ENCODE measurements at regions not wholly inside any gene's neighbourhood (a gene's known extent, or its start where the extent isn't known, plus 50 kb on each side); places are given as distances from the start of the nearest gene placed in this dataset.
"Not testable (repeated sequence)": the region's sequence is repeated elsewhere in the genome, so short reads cannot be mapped to it uniquely, and the experiment has no call there.

- no peak for DNase-seq
Observed at GRCh38 chr22:26770624-26771023, 113.2 kb downstream of the MIAT start.

DNA sequence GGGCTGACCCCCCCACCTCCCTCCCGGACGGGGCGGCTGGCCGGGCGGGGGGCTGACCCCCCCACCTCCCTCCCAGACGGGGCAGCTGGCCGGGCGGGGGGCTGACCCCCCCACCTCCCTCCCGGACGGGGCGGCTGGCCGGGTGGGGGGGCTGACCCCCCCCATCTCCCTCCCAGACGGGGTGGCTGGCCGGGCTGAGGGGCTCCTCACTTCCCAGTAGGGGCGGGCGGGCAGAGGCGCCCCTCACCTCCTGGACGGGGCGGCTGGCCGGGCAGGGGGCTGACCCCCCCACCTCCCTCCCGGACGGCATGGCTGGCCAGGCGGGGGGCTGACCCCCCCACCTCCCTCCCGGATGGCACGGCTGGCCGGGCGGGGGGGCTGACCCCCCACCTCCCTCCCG lies 115.7 kb downstream of the MIAT start:
- not testable (repeated sequence) for DNase-seq

- no peak for DNase-seq
Observed at GRCh38 chr22:26775394-26775793, 118.0 kb downstream of the MIAT start.

GRCh38 chr22:26777156-26777801 lies 119.9 kb downstream of the MIAT start:
- DNase-seq = no peak

- DNase-seq = no peak
Observed at GRCh38 chr22:26778372-26778771, 121.0 kb downstream of the MIAT start.

DNA sequence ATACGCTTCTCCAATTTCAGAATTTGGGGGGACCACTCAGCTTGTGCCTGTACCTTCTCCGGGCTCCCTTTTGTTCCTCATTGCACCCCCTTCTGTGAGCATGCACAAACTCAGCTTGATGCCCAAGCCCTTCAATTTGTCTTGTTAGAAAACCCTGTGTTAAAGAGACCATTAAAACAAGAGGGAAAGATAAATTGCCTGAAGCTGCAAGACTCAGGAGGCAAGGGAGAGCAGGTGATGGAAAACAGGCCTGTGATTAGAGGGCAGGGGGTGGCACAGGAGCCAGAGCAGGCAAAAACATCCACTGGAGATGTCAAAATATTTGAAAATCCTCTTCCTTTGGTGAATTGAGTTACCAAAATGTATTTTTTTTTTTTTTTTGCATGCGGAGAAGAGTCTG lies 121.7 kb downstream of the MIAT start:
- DNase-seq = no peak

- DNase-seq = no peak
Observed at GRCh38 chr22:26779929-26780328, 122.5 kb downstream of the MIAT start.

DNA sequence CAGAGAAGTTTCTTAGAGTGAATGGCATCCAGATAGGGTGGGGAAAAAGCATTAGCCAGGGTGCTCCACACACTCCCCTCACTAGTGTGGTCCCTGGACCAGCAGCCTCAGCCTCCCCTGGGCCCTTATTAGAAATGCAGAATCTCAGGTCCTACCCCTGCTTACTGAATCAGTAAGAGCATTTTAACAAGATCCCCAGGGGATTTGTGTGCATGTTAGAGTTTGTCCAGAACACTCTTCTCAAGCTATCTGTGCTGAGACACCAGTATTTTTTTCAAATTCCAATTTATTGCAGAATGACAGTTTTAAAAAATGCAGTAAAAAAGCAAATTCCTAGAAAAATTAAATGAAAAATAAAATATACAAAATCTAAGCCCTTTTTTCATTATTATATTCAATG lies 123.1 kb downstream of the MIAT start:
- no peak for DNase-seq

GRCh38 chr22:26781062-26781461 lies 123.7 kb downstream of the MIAT start:
- no peak for DNase-seq

GRCh38 chr22:26781596-26781995 lies 124.2 kb downstream of the MIAT start:
- no peak for DNase-seq

DNA sequence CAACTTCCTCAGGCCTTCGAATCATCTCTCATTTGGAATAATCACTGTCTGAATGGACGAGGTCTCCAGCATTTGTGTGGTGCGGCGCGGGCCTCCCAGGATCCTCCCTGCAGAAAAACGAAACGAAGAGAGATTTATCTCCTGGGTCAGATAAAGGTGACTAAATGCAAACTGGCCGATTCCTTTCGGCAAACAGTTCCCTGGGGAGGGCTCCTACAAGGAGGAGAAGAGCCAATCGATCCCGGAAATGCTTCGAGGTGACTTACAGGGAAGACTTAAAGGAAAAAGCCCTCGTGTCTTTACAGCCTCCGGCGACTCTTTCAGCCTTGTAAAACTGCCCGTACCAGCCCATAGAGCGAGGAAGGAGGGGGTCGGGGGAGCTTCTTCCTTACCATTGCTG lies 126.5 kb downstream of the MIAT start:
- DNase-seq = no peak

DNA sequence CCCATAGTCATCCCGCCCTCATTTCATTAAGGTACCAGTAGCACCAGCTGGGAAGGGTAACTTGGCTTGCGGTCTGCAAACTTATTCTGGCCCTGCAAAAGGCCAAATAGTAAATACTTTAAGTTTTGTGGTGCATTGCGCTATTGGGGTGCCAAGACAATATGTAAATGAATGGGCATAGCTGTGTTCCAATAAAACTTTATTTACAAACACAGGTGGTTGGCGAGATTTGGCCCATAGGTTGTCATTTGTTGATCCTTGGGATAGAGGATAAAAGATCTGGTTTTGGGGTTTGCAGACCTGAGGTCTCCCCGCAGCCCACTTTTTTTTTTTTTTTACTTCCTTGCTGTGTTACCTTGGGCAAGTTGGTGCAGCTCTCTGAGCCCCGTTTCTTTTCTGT lies 127.4 kb downstream of the MIAT start:
- no peak for DNase-seq

DNA sequence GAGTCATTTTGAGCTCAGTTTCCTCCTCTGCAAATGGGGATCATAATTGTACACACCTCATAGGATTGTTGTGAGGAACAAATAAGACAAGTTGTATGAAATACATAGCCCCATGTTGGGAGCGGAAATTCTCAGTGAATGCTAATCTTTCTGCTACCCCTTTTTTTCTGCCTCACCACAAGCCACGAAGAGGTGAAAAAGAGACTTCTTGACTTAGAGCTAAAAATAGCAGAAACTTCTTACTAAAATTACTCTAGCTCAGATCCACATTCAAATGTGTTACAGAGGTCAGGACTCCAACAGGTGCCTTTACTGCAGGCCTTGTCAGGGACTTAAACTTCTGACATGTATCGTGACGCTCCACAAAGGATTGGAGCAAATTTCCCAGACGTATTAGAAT lies 128.5 kb downstream of the MIAT start:
- no peak for DNase-seq

GRCh38 chr22:26786398-26786797 lies 129.0 kb downstream of the MIAT start:
- no peak for DNase-seq

- no peak for DNase-seq
Observed at GRCh38 chr22:26789951-26790350, 132.6 kb downstream of the MIAT start.

DNA sequence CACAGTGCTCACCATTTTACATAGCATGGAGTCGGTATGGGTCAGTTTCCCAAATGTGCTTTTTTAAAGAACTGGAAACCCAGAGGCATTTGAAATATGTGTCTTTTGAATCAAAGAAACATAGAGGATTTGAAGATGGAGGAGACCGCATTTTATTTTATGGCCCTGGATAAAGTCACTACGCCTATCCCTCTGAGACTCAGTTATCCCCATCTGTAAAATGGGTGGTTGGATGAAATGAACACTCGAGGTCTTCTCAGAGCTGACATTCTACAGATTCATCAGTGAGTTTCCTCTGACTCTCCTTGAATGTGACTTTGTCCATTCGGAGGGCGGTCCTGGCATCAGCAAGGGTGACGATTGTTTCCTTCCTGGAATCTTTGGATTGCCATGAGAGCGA lies 135.1 kb downstream of the MIAT start:
- no peak for DNase-seq

GRCh38 chr22:26796785-26797184 lies 139.4 kb downstream of the MIAT start:
- DNase-seq = no peak

GRCh38 chr22:26797910-26798309 lies 140.5 kb downstream of the MIAT start:
- DNase-seq = no peak

- DNase-seq = no peak
Observed at GRCh38 chr22:26798462-26799065, 141.2 kb downstream of the MIAT start.

DNA sequence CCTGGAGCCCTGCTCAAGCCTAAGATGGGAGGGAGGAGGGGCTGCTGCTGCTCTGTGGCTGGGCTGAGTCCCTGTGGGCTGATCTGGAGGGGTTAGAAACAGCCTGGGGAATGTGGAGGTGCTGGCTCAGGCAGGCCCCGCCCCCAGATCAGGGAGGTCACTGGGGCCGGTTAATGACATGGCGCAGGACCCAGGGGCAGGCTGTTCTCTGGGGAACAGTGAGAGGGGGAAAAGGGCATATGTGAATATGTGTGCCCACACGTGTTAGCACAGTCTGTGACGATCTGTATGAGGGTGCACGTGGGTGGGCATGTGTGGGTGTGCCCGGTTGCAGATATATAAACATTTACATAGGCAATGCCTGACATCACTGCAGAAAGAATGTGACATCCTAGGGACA lies 143.5 kb downstream of the MIAT start:
- no peak for DNase-seq

GRCh38 chr22:26801449-26801848 lies 144.1 kb downstream of the MIAT start:
- no peak for DNase-seq

DNA sequence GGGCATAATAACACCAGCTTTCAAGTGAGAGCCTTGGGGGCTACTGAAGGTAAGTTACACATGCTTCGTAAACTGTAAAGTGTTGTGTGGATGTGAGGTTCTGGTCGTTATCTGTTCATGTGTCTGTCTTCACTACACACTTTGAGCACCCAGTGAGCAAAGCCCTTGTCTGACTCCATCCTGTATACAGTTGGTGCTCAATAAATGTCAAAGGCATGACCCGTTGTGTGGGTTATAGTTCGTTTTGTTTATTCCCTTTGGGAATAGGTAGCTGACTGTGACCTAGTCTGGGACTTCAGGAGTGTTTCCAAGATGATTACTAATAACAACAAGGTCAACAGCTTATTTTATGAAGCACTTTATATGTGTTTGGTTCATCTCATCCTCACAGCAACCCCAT lies 146.9 kb downstream of the MIAT start:
- no peak for DNase-seq

- no peak for DNase-seq
Observed at GRCh38 chr22:26804911-26805539, 147.6 kb downstream of the MIAT start.

GRCh38 chr22:26806445-26807175 lies 149.2 kb downstream of the MIAT start:
- no peak for DNase-seq

All from NK-92 treated with Interleukin-12 subunit alpha and Interleukin-12 subunit beta, amount 100 ng/mL, for 24 hours (cell line).